DMS79 (cell line): ENCODE measurements at regions not wholly inside any gene's neighbourhood (a gene's known extent, or its start where the extent isn't known, plus 50 kb on each side); places are given as distances from the start of the nearest gene placed in this dataset.
A peak's percentile ranks its signal among the peaks of the same experiment; 100 is the strongest.

Source experiments
- DNase-seq: peaks from one replicate; lab custom pipeline; 2025; lab: John Stamatoyannopoulos, UW

- peak; percentile 42 for DNase-seq
Observed at GRCh38 chr1:5497503-5497902, 494.7 kb downstream of the NPHP4 start.

DNA sequence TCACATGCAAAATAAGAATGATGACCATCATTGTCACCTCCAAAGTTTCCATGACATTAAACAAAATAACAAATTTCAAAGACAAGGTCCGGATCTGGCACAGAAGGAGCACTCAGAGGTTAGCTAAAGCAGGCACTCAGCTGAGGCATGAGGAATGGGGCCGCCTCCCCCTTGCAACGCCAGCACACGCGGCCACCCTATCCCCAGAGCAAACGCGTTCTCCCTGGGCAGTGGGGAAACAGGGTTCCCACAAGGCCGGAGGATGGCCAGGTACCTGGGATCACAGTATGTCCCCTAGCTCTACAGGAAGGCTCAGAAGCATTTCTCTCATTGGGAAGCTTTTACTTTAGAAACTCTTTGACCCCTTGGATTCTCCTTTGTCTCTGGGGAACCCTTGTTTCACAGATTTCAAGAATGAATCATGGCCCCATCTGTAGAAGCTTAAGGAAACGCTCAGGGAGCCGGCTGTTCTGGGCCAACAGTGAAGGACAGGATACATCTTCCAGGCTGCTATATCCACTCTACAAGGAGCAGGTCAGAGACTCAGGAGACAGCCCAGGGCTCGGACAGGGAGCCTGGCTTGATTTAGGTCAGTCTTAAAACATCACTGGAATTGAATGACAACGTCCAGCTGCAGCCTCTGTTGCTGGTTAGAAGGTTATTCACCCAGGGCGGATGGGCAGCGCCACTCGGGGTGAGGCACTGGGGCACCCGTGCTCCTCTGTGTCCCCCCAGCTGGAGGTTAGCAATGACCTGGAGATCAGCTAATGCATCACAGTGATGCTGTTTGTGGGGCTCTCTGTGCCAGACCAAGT is 496.4 kb downstream of the NPHP4 start:
- no peak for DNase-seq

- no peak for DNase-seq
Observed at GRCh38 chr1:5494518-5494917, 497.7 kb downstream of the NPHP4 start.

- DNase-seq, result no peak
Observed at GRCh38 chr1:5493851-5494311, 498.3 kb downstream of the NPHP4 start.

DNA sequence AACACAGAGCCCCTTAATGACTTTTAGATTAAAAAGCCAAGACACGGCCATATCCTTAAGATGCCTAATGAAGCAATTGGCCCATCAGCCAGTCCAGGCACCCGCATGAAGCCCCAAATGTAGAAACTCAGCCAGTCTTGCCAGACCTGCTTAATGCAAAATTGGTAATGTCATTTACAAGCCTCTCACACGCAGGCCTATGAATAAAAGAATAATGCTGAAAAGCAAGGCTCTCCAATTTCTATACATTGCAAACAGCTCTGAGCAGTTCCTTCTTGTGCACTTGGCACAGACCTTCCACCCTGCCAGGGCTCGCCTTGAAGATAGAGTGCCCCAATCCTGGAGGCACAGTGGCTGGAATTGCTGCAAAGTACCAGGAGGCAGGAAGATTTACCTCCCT is 498.9 kb downstream of the NPHP4 start:
- no peak for DNase-seq

GRCh38 chr1:5492846-5493245 is 499.4 kb downstream of the NPHP4 start:
- DNase-seq, result no peak

DNA sequence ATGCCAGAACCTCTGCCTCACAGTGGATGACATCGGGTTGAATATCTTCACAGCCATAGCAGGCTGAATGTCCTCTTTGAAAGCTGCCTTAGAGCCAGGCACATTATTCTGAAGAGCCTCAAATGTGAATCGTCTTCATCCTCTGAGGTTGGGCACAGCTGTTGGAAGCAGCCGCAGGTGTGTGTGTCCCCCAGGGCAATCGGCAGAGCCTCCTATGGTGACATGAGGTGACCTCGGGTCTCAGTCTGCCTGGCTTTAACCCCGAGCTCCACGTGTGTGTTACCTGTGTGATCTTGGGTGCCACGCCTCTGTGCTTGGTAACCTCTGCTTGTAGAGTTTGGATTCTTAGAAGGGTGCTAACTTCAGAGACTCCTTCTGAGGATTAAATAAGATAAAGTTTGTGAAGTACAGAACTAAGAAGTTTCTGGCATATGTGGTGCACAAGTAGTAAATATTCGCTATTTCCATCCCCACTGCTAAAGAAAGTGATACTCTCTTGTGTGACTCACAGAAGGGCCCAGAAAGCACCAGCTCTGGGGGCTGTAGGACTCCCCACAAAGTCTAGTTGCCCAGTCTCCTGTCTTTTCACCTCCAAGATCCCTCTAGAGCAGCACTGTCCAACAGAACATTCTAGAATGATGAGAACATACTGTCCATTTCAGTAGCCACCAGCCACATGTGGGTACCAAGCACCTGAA is 500.9 kb downstream of the NPHP4 start:
- DNase-seq, result no peak

DNA sequence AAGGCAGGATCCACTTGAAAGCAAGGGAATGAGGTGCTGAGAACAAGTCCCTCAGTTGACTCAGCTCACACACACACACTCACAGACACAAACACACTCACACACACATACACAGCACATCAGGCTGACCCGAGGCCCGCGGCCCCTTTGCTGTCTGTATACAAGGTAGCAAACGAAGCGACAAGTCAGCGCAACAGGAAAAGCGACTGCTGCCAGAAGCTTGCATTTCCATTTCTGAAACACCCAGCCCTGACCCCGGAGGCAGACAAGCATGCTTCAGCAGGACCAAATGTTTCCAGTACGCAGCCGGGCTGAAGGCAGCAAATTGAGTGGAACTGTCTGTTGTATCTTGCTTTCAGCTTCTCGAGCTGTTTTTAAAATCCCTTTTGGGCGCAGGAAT is 501.6 kb downstream of the NPHP4 start:
- no peak for DNase-seq

DNA sequence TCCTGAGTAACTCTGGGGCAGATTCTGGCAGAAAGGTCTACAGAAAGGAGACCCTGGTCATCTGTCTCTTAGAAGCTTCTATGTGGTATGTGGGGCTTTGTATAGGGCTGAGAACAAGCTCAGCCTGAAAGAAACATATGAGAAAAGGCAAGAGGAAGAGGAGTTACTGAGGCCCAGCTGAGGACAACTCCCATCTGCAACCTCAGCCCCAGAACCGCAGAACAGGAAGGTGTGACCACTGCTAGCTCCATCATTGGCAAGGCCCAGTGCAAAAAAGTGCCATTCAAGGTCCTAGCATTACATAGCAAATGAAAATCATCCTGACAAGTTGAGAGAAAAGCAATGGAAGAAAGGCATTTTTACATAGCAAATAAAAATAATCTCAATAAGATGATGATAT is 503.8 kb downstream of the NPHP4 start:
- DNase-seq, result no peak

DNA sequence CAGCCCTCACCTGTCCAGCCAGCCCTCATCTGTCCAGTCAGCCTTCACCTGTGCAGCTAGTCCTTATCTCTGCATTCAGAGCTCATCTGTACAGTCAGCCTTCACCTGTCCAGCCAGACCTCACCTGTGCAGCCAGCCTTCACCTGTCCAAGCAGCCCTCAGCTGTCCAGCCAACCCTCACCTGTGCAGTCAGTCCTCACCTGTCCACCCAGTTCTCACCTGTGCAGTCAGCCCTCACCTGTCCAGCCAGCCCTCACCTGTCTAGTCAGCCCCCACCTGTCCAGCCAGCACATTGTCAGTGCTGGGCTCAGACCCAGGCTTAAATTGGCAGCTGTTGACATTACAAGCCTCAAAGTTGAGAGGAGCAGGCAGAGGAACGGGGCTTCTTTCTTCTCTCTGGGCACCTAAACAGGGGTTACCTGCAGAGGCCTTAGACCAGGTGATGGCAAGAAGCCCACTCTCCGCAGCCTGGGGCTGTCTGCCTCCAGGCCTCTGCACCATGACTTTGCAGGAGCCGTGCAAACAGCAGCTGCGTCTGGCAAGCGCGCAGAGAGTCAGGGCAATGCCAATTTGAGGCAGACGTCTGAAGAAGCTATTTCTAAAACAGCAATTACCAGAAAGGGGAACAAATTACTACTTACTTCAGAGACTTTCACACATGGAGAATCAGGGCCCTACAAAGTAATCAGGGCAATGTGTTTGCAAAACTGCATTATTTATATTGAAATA is 506.1 kb downstream of the NPHP4 start:
- DNase-seq, result peak; percentile 88

- no peak for DNase-seq
Observed at GRCh38 chr1:5485436-5485835, 506.8 kb downstream of the NPHP4 start.

DNA sequence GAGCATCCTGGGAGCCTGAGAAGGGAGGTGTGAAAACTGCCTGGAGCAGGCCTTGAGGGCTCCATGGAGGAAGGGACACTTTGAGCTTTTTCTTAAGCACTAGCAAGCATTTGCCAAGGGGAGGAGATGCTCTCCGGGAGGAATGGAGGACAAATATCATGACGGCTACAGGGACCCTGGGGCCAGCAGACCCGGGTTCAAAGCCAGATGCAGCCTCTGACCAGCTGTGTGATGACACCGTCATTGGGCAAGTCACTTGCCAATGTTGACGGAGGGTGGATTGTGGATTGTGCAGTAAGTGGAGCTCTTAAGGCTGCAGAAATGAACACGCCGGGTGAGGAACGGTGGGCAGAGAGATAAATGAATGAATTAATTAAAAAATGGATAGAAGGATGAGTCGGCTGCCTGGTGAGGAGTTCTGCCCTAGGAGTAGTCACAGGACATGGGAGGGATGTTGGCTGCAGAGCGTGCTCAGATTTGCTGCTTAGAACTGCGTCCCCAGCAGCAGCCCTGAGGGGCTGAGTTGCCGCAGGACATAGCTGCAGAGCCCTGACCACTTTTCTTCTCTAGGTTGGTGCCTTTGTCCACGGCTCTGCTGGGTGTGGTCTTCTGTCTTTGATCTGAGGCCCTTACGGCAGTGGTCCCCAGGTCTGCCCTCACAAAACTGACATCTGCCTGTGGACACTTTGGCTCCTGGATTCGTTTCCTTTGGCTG is 507.6 kb downstream of the NPHP4 start:
- no peak for DNase-seq

- DNase-seq, result no peak
Observed at GRCh38 chr1:5481889-5482288, 510.3 kb downstream of the NPHP4 start.

- no peak for DNase-seq
Observed at GRCh38 chr1:5480906-5481305, 511.3 kb downstream of the NPHP4 start.

DNA sequence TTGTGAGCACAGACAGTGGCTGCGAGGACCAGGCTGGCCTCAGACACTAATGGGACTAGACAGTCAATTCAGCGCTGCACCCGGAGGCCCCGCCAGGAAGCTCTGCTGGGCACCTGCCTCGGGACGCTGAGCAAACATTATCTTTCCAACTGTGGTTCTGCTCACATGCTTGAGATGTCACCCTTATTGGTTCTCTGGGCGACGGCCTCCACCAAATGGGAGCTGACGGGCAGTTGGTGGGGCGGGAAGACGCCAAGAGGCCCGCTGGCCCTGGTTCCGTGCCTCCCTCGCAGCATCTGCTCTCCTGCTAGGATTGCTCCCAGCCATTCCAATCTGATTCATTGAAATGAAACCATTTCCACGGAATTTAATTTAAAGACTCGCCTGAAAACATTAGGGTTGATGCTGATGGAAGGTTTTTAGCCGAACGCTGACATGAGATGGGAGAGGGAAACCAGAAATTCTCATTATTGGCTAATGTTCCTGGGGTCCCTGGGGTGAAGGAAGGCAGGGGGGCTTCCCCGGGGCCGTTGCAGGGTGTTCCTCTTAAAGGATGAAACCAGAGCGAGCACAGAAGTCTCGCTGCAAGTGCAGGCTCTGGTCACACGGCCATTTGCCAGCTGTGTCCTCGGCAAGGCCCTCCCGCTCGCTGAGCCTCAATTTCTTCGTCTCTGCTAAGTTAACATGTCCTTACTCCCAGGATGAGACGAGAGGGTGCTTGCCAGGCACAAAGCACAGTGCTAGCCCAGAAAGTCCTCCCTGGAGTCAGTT is 512.2 kb downstream of the NPHP4 start:
- no peak for DNase-seq

DNA sequence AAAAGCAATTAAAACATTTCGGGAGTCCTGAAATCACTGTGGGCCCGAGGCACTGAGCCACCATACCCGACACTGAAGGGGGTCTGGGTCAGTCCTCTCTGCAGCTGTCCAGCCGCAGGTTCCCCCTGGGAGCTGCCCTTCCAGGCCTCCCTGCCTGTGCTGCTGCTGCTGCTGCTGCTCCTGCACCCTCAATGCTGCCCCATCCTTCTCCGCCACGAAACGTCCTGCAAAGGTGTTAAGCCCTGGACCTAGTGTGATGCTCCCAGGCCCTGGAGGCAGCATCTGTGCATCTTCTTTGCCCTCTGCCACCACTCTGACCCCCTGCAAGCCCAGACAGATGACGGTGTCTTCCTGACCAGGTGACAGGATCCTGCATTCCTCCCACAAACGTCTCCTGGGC is 513.3 kb downstream of the NPHP4 start:
- DNase-seq, result no peak

DNA sequence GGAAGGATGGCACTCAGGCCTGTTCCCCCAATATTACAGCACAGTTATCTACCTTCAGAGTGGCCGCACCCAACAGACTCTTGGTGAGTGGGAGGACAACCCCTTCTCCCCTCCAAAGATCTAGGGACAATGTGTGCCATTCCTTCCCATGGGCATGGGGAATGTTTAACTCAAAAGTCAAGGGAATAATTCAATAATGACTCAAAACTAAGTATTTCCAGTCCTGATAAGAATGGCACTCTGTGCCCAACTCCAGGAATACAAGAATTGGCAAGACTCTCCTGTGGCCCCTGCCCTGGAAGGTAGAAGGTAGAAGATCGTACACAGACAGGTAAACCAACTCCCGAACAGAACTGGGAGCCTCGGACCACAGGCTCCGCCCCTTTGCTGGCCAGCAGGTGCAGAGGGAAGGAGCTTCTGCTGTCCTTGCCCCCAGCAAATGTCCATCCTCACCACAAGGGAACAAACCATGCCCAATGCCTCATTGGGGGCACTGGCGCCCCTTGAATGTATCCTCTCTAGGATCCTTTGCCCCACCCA is 514.0 kb downstream of the NPHP4 start:
- no peak for DNase-seq

- no peak for DNase-seq
Observed at GRCh38 chr1:5477716-5478115, 514.5 kb downstream of the NPHP4 start.

GRCh38 chr1:5475572-5475971 is 516.7 kb downstream of the NPHP4 start:
- no peak for DNase-seq

DNA sequence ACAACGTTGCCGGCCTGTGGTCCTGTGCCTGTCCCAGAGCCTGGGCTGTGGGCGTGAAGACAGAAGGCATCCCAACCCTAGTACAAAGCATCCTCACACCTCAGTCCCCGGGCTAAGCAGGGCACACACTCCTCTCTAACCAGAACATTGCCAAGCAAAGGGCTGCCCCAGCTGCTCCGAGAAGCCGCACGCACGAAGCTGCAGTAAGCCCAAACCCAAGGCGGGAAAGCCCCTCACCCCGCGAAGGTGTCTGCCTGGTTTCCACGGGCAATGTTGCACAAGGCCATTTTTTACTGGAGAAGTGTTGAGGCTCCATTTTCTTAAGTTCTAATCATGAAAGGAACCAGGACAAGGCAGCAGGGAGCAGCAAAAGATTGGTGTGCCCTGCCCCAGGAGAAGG is 519.0 kb downstream of the NPHP4 start:
- DNase-seq, result no peak

DNA sequence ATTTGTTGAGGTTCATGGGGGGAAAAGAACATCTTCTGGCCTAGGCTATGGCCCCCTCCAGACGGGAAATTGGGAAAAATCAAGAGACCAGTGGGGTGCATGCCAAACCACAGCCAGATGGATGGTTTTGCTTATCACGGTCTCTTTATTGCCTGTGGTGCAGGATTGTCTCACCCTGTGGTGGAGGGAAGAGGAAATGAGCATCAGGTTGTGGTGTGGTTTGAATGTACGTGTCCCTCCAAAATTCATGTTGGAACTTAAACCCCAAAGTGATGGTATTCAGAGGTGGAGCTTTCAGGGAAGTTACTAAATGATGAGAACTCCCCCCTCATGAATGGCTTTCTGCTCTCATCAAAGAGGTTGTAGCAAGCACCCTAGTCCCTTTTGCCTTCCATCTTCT is 525.7 kb downstream of the NPHP4 start:
- no peak for DNase-seq
